HG02852 (cell line): ENCODE measurements at regions not wholly inside any gene's neighbourhood (a gene's known extent, or its start where the extent isn't known, plus 50 kb on each side); places are given as distances from the start of the nearest gene placed in this dataset.
"Not testable (repeated sequence)": the region's sequence is repeated elsewhere in the genome, so short reads cannot be mapped to it uniquely, and the experiment has no call there.

Experiments
- ATAC-seq: cut with Tn5 transposase; IDR thresholded peaks from one replicate; pipeline ENCODE4 v1.9.1; 2021; ENCODE audit warnings: mild to moderate bottlenecking, moderate library complexity; ENCODE audit not compliant: unreplicated experiment

GRCh38 chr16:51516960-51517359 lies 365.9 kb upstream of the SALL1 start:
- ATAC-seq, result not testable (repeated sequence)

- ATAC-seq, result no peak
Measured at GRCh38 chr16:51510416-51510815, 359.3 kb upstream of the SALL1 start.

GRCh38 chr16:51509336-51509735 lies 358.3 kb upstream of the SALL1 start:
- no peak for ATAC-seq

GRCh38 chr16:51508490-51509212 lies 357.6 kb upstream of the SALL1 start:
- no peak for ATAC-seq

GRCh38 chr16:51507286-51507685 lies 356.2 kb upstream of the SALL1 start:
- no peak for ATAC-seq

- ATAC-seq, result no peak
Measured at GRCh38 chr16:51500306-51500705, 349.2 kb upstream of the SALL1 start.

GRCh38 chr16:51497541-51498211 lies 346.6 kb upstream of the SALL1 start:
- no peak for ATAC-seq

- no peak for ATAC-seq
Measured at GRCh38 chr16:51490866-51491265, 339.8 kb upstream of the SALL1 start.

GRCh38 chr16:51487880-51488279 lies 336.8 kb upstream of the SALL1 start:
- ATAC-seq, result no peak

- ATAC-seq, result no peak
Measured at GRCh38 chr16:51474414-51475091, 323.5 kb upstream of the SALL1 start.

- ATAC-seq, result no peak
Measured at GRCh38 chr16:51473091-51473490, 322.0 kb upstream of the SALL1 start.

GRCh38 chr16:51470492-51470891 lies 319.4 kb upstream of the SALL1 start:
- ATAC-seq, result no peak

- ATAC-seq, result no peak
Measured at GRCh38 chr16:51464996-51465395, 313.9 kb upstream of the SALL1 start.

- ATAC-seq, result no peak
Measured at GRCh38 chr16:51461255-51461654, 310.2 kb upstream of the SALL1 start.

GRCh38 chr16:51458356-51459140 lies 307.5 kb upstream of the SALL1 start:
- ATAC-seq, result no peak

GRCh38 chr16:51457775-51458174 lies 306.7 kb upstream of the SALL1 start:
- ATAC-seq, result no peak

- ATAC-seq, result no peak
Measured at GRCh38 chr16:51455398-51455797, 304.3 kb upstream of the SALL1 start.

GRCh38 chr16:51453251-51453650 lies 302.2 kb upstream of the SALL1 start:
- ATAC-seq, result no peak

GRCh38 chr16:51450909-51451308 lies 299.8 kb upstream of the SALL1 start:
- ATAC-seq, result no peak

GRCh38 chr16:51450376-51450775 lies 299.3 kb upstream of the SALL1 start:
- no peak for ATAC-seq

GRCh38 chr16:51449441-51449840 lies 298.4 kb upstream of the SALL1 start:
- no peak for ATAC-seq
